HEK293 (cell line): ENCODE measurements at regions not wholly inside any gene's neighbourhood (a gene's known extent, or its start where the extent isn't known, plus 50 kb on each side); places are given as distances from the start of the nearest gene placed in this dataset.

Experiments used
- BCL11A ChIP-seq: fragments of 450-650 bp; formaldehyde crosslinking; IDR thresholded peaks from 2 replicates; pipeline ENCODE4 v1.5.1; 2016; ENCODE audit warnings: low read depth, missing biosample characterization, missing genetic modification characterization
- FEZF1 ChIP-seq: fragments of 450-650 bp; formaldehyde crosslinking; IDR thresholded peaks from 2 replicates; pipeline ENCODE4 v1.5.1; 2016; ENCODE audit warnings: missing biosample characterization, missing genetic modification characterization
- GLI4 ChIP-seq: fragments of 450-650 bp; formaldehyde crosslinking; IDR thresholded peaks from 2 replicates; pipeline ENCODE4 v1.5.1; 2016; ENCODE audit warnings: missing biosample characterization, missing genetic modification characterization
- KLF9 ChIP-seq: fragments of 450-650 bp; formaldehyde crosslinking; IDR thresholded peaks from 2 replicates; pipeline ENCODE4 v1.5.1; 2016; ENCODE audit warnings: missing biosample characterization, missing genetic modification characterization, low read depth
- ZBTB1 ChIP-seq: fragments of 450-650 bp; formaldehyde crosslinking; IDR thresholded peaks from 2 replicates; pipeline ENCODE4 v1.5.1; 2016; ENCODE audit warnings: missing biosample characterization, missing genetic modification characterization
- ZFP37 ChIP-seq: fragments of 450-650 bp; formaldehyde crosslinking; IDR thresholded peaks from 2 replicates; pipeline ENCODE4 v1.5.1; 2016; ENCODE audit warnings: missing biosample characterization, missing genetic modification characterization
- ZNF274 ChIP-seq, 2 experiments: fragments of 200-500 bp in 1 of 2; fragments of 450-650 bp in 1 of 2; sonication (Bioruptor generic) in 1 of 2; formaldehyde crosslinking in 1 of 2; IDR thresholded peaks; 2 replicates each; pipeline versions ENCODE4 v1.5.1 to v1.6.1; 2014 to 2016; ENCODE audit warnings: borderline replicate concordance in 1 of 2, inconsistent platforms in 1 of 2, low read length in 1 of 2, missing biosample characterization in 1 of 2, missing genetic modification characterization in 1 of 2
- ZNF473 ChIP-seq: fragments of 450-650 bp; formaldehyde crosslinking; IDR thresholded peaks from 2 replicates; pipeline ENCODE4 v1.5.1; 2017; ENCODE audit warnings: missing biosample characterization, missing genetic modification characterization
- TF ChIP-seq, protein P1 (sequence below): fragments of 450-650 bp; formaldehyde crosslinking; IDR thresholded peaks from 2 replicates; pipeline ENCODE4 v1.5.1; 2016; ENCODE audit warnings: missing biosample characterization, missing genetic modification characterization
- TF ChIP-seq, protein P2 (sequence below): fragments of 450-650 bp; formaldehyde crosslinking; IDR thresholded peaks from 2 replicates; pipeline ENCODE4 v1.5.1; 2016; ENCODE audit warnings: missing biosample characterization, missing genetic modification characterization
- TF ChIP-seq, protein P3 (sequence below): fragments of 450-650 bp; formaldehyde crosslinking; IDR thresholded peaks from 2 replicates; pipeline ENCODE4 v1.5.1; 2016; ENCODE audit warnings: missing biosample characterization, missing genetic modification characterization
- TF ChIP-seq, protein P4 (sequence below): fragments of 450-650 bp; formaldehyde crosslinking; IDR thresholded peaks from 2 replicates; pipeline ENCODE4 v1.5.1; 2016; ENCODE audit warnings: missing biosample characterization, missing genetic modification characterization

- TF ChIP-seq, protein P1, sequence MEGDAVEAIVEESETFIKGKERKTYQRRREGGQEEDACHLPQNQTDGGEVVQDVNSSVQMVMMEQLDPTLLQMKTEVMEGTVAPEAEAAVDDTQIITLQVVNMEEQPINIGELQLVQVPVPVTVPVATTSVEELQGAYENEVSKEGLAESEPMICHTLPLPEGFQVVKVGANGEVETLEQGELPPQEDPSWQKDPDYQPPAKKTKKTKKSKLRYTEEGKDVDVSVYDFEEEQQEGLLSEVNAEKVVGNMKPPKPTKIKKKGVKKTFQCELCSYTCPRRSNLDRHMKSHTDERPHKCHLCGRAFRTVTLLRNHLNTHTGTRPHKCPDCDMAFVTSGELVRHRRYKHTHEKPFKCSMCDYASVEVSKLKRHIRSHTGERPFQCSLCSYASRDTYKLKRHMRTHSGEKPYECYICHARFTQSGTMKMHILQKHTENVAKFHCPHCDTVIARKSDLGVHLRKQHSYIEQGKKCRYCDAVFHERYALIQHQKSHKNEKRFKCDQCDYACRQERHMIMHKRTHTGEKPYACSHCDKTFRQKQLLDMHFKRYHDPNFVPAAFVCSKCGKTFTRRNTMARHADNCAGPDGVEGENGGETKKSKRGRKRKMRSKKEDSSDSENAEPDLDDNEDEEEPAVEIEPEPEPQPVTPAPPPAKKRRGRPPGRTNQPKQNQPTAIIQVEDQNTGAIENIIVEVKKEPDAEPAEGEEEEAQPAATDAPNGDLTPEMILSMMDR (tag by site-specific recombination) = no peak
- TF ChIP-seq FEZF1 (tag by site-specific recombination) (no peak), ZBTB1 (tag by site-specific recombination) (no peak), ZFP37 (tag by site-specific recombination) (no peak), KLF9 (no peak), BCL11A (tag by site-specific recombination) (no peak), ZNF274 (IDR thresholded peaks at IDR 0.05; ENCODE audit: low read length) (no peak), ZNF274 (tag by site-specific recombination; IDR thresholded peaks at IDR 0.05; ENCODE audit: borderline replicate concordance) (no peak), ZNF473 (tag by site-specific recombination) (no peak), GLI4 (tag by site-specific recombination) (no peak)
- TF ChIP-seq, protein P2, sequence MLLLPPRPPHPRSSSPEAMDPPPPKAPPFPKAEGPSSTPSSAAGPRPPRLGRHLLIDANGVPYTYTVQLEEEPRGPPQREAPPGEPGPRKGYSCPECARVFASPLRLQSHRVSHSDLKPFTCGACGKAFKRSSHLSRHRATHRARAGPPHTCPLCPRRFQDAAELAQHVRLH (tag by site-specific recombination) = no peak
- TF ChIP-seq, protein P3, sequence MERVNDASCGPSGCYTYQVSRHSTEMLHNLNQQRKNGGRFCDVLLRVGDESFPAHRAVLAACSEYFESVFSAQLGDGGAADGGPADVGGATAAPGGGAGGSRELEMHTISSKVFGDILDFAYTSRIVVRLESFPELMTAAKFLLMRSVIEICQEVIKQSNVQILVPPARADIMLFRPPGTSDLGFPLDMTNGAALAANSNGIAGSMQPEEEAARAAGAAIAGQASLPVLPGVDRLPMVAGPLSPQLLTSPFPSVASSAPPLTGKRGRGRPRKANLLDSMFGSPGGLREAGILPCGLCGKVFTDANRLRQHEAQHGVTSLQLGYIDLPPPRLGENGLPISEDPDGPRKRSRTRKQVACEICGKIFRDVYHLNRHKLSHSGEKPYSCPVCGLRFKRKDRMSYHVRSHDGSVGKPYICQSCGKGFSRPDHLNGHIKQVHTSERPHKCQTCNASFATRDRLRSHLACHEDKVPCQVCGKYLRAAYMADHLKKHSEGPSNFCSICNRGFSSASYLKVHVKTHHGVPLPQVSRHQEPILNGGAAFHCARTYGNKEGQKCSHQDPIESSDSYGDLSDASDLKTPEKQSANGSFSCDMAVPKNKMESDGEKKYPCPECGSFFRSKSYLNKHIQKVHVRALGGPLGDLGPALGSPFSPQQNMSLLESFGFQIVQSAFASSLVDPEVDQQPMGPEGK (tag by site-specific recombination) = no peak
- TF ChIP-seq, protein P4, sequence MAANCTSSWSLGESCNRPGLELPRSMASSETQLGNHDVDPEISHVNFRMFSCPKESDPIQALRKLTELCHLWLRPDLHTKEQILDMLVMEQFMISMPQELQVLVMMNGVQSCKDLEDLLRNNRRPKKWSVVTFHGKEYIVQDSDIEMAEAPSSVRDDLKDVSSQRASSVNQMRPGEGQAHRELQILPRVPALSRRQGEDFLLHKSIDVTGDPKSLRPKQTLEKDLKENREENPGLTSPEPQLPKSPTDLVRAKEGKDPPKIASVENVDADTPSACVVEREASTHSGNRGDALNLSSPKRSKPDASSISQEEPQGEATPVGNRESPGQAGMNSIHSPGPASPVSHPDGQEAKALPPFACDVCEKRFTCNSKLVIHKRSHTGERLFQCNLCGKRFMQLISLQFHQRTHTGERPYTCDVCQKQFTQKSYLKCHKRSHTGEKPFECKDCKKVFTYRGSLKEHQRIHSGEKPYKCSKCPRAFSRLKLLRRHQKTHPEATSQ (tag by site-specific recombination) = no peak
Measured at GRCh38 chr2:61720911-61721310, 132.9 kb downstream of the FAM161A start.
